Sigmoid colon (tissue), 4 donors: ENCODE measurements at regions not wholly inside any gene's neighbourhood (a gene's known extent, or its start where the extent isn't known, plus 50 kb on each side); places are given as distances from the start of the nearest gene placed in this dataset.

ENCODE experiments used
- EP300 ChIP-seq, 4 donors: sonication (generic); formaldehyde crosslinking; IDR thresholded peaks; one replicate each; pipeline ENCODE4 v1.6.1; 2017; ENCODE audit warnings: antibody characterized with exemption in 4 of 4
- POLR2AphosphoS5 ChIP-seq, 4 donors: sonication (generic); formaldehyde crosslinking; IDR thresholded peaks; one replicate each; pipeline ENCODE4 v1.6.1; 2017; ENCODE audit warnings: antibody characterized with exemption in 4 of 4
- TF ChIP-seq, protein P1 (sequence below), 4 experiments: fragments of 450-650 bp in 3 of 4; fragments of 200-600 bp in 1 of 4; IDR thresholded peaks; one replicate each; pipeline ENCODE4 v1.5.1; 2016 to 2019; ENCODE audit warnings: antibody characterized with exemption in 4 of 4, mild to moderate bottlenecking in 3 of 4, moderate library complexity in 2 of 4

GRCh38 chr3:25073423-25073822 lies 354.6 kb upstream of the RARB start:
- TF ChIP-seq, protein P1, sequence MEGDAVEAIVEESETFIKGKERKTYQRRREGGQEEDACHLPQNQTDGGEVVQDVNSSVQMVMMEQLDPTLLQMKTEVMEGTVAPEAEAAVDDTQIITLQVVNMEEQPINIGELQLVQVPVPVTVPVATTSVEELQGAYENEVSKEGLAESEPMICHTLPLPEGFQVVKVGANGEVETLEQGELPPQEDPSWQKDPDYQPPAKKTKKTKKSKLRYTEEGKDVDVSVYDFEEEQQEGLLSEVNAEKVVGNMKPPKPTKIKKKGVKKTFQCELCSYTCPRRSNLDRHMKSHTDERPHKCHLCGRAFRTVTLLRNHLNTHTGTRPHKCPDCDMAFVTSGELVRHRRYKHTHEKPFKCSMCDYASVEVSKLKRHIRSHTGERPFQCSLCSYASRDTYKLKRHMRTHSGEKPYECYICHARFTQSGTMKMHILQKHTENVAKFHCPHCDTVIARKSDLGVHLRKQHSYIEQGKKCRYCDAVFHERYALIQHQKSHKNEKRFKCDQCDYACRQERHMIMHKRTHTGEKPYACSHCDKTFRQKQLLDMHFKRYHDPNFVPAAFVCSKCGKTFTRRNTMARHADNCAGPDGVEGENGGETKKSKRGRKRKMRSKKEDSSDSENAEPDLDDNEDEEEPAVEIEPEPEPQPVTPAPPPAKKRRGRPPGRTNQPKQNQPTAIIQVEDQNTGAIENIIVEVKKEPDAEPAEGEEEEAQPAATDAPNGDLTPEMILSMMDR (IDR thresholded peaks at IDR 0.05): no peak
- no peak for TF ChIP-seq POLR2AphosphoS5 (IDR thresholded peaks at IDR 0.05)
- TF ChIP-seq EP300 (IDR thresholded peaks at IDR 0.05): no peak
